ENCODE measurements at regions not wholly inside any gene's neighbourhood (a gene's known extent, or its start where the extent isn't known, plus 50 kb on each side); places are given as distances from the start of the nearest gene placed in this dataset.
"Not testable (repeated sequence)": the region's sequence is repeated elsewhere in the genome, so short reads cannot be mapped to it uniquely, and the experiment has no call there.

- DNase-seq (ENCODE audit: low read depth): no peak
Observed at GRCh38 chr4:130812117-130812765, 1716.3 kb downstream of the C4orf33 start.

GRCh38 chr4:130814896-130815295, 1718.9 kb downstream of the C4orf33 start:
- DNase-seq (ENCODE audit: low read depth): no peak

GRCh38 chr4:130820448-130820847, 1724.5 kb downstream of the C4orf33 start:
- DNase-seq (ENCODE audit: low read depth): no peak

- no peak for DNase-seq (ENCODE audit: low read depth)
Observed at GRCh38 chr4:130825284-130825683, 1729.3 kb downstream of the C4orf33 start.

GRCh38 chr4:130850019-130850524, 1754.1 kb downstream of the C4orf33 start:
- no peak for DNase-seq (ENCODE audit: low read depth)

- DNase-seq (ENCODE audit: low read depth): no peak
Observed at GRCh38 chr4:130851107-130851506, 1755.2 kb downstream of the C4orf33 start.

GRCh38 chr4:130851932-130852331, 1756.0 kb downstream of the C4orf33 start:
- DNase-seq (ENCODE audit: low read depth): no peak

- DNase-seq (ENCODE audit: low read depth): no peak
Observed at GRCh38 chr4:130855533-130855932, 1759.6 kb downstream of the C4orf33 start.

- DNase-seq (ENCODE audit: low read depth): no peak
Observed at GRCh38 chr4:130859991-130860390, 1764.0 kb downstream of the C4orf33 start.

- DNase-seq (ENCODE audit: low read depth): no peak
Observed at GRCh38 chr4:130896920-130897319, 1801.0 kb downstream of the C4orf33 start.

GRCh38 chr4:130901321-130901720, 1805.4 kb downstream of the C4orf33 start:
- DNase-seq (ENCODE audit: low read depth): no peak

GRCh38 chr4:130922955-130923354, 1827.0 kb downstream of the C4orf33 start:
- DNase-seq (ENCODE audit: low read depth): no peak

- no peak for DNase-seq (ENCODE audit: low read depth)
Observed at GRCh38 chr4:130955520-130955919, 1859.6 kb downstream of the C4orf33 start.

- no peak for DNase-seq (ENCODE audit: low read depth)
Observed at GRCh38 chr4:130985371-130985770, 1889.4 kb downstream of the C4orf33 start.

- no peak for DNase-seq (ENCODE audit: low read depth)
Observed at GRCh38 chr4:130995988-130996387, 1900.0 kb downstream of the C4orf33 start.

GRCh38 chr4:131001371-131001770, 1905.4 kb downstream of the C4orf33 start:
- no peak for DNase-seq (ENCODE audit: low read depth)

GRCh38 chr4:131002132-131002531, 1906.2 kb downstream of the C4orf33 start:
- no peak for DNase-seq (ENCODE audit: low read depth)

- DNase-seq (ENCODE audit: low read depth): no peak
Observed at GRCh38 chr4:131006388-131006787, 1910.4 kb downstream of the C4orf33 start.

- DNase-seq (ENCODE audit: low read depth): not testable (repeated sequence)
Observed at GRCh38 chr4:131011961-131012360, 1916.0 kb downstream of the C4orf33 start.

- no peak for DNase-seq (ENCODE audit: low read depth)
Observed at GRCh38 chr4:131013226-131013625, 1917.3 kb downstream of the C4orf33 start.

- no peak for DNase-seq (ENCODE audit: low read depth)
Observed at GRCh38 chr4:131026771-131027170, 1930.8 kb downstream of the C4orf33 start.

GRCh38 chr4:131044368-131044767, 1948.4 kb downstream of the C4orf33 start:
- no peak for DNase-seq (ENCODE audit: low read depth)

- no peak for DNase-seq (ENCODE audit: low read depth)
Observed at GRCh38 chr4:131046821-131047220, 1950.9 kb downstream of the C4orf33 start.

GRCh38 chr4:131052646-131053045, 1956.7 kb downstream of the C4orf33 start:
- no peak for DNase-seq (ENCODE audit: low read depth)

Data from T-helper 22 cell (primary cell).